Inflammatory macrophage treated with lipopolysaccharide for 4 hours (primary cell): ENCODE measurements at regions not wholly inside any gene's neighbourhood (a gene's known extent, or its start where the extent isn't known, plus 50 kb on each side); places are given as distances from the start of the nearest gene placed in this dataset.

Experiments
- DNase-seq: peaks from one replicate; pipeline ENCODE4 v3.0.0-alpha.2; 2020

- DNase-seq, result no peak
Observed at GRCh38 chr13:70483599-70484276, 375.5 kb upstream of the KLHL1 start.

- no peak for DNase-seq
Observed at GRCh38 chr13:70473907-70474306, 365.7 kb upstream of the KLHL1 start.

GRCh38 chr13:70469077-70469476 is 360.8 kb upstream of the KLHL1 start:
- DNase-seq, result no peak

- no peak for DNase-seq
Observed at GRCh38 chr13:70457474-70457873, 349.2 kb upstream of the KLHL1 start.

- no peak for DNase-seq
Observed at GRCh38 chr13:70448820-70449219, 340.6 kb upstream of the KLHL1 start.

- DNase-seq, result no peak
Observed at GRCh38 chr13:70432276-70432805, 324.1 kb upstream of the KLHL1 start.

- no peak for DNase-seq
Observed at GRCh38 chr13:70430256-70430655, 322.0 kb upstream of the KLHL1 start.

- no peak for DNase-seq
Observed at GRCh38 chr13:70424928-70425327, 316.7 kb upstream of the KLHL1 start.

- DNase-seq, result no peak
Observed at GRCh38 chr13:70424428-70424827, 316.2 kb upstream of the KLHL1 start.

- DNase-seq, result no peak
Observed at GRCh38 chr13:70415136-70415535, 306.9 kb upstream of the KLHL1 start.

GRCh38 chr13:70408865-70409264 is 300.6 kb upstream of the KLHL1 start:
- DNase-seq, result no peak

GRCh38 chr13:70407486-70407885 is 299.2 kb upstream of the KLHL1 start:
- DNase-seq, result no peak

- DNase-seq, result no peak
Observed at GRCh38 chr13:70405266-70405665, 297.0 kb upstream of the KLHL1 start.

GRCh38 chr13:70394031-70394548 is 285.8 kb upstream of the KLHL1 start:
- no peak for DNase-seq

- DNase-seq, result no peak
Observed at GRCh38 chr13:70391678-70392077, 283.4 kb upstream of the KLHL1 start.

- no peak for DNase-seq
Observed at GRCh38 chr13:70390968-70391367, 282.7 kb upstream of the KLHL1 start.

GRCh38 chr13:70390064-70390463 is 281.8 kb upstream of the KLHL1 start:
- DNase-seq, result no peak

- no peak for DNase-seq
Observed at GRCh38 chr13:70388935-70389334, 280.7 kb upstream of the KLHL1 start.

GRCh38 chr13:70386919-70387318 is 278.7 kb upstream of the KLHL1 start:
- no peak for DNase-seq

- DNase-seq, result no peak
Observed at GRCh38 chr13:70385852-70386251, 277.6 kb upstream of the KLHL1 start.

GRCh38 chr13:70384156-70384555 is 275.9 kb upstream of the KLHL1 start:
- DNase-seq, result no peak

GRCh38 chr13:70380809-70381208 is 272.6 kb upstream of the KLHL1 start:
- DNase-seq, result no peak

- no peak for DNase-seq
Observed at GRCh38 chr13:70375718-70376117, 267.5 kb upstream of the KLHL1 start.

- DNase-seq, result no peak
Observed at GRCh38 chr13:70370924-70371323, 262.7 kb upstream of the KLHL1 start.

- no peak for DNase-seq
Observed at GRCh38 chr13:70366720-70367119, 258.5 kb upstream of the KLHL1 start.
